ENCODE measurements at regions not wholly inside any gene's neighbourhood (a gene's known extent, or its start where the extent isn't known, plus 50 kb on each side); places are given as distances from the start of the nearest gene placed in this dataset.

DNA sequence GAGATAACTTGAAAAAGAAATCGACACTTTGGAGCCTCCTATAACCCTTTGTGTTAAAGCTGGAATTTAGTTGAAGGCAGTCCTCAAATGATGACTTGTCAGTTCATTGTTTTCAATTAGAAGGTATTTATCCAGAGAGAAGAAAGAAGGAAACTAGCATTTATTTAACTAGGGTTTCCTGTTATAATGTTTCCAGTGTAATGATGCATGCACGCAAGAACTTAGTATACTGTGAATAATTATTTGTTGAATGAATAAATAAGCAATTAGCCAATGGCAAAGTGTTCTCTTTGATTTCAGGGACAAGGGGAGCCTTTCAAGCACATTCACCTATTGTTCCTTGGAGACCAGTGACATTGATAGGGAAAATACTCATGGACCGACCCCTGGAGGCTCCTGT is 307.4 kb downstream of the KLF5 start:
- no peak for DNase-seq

DNA sequence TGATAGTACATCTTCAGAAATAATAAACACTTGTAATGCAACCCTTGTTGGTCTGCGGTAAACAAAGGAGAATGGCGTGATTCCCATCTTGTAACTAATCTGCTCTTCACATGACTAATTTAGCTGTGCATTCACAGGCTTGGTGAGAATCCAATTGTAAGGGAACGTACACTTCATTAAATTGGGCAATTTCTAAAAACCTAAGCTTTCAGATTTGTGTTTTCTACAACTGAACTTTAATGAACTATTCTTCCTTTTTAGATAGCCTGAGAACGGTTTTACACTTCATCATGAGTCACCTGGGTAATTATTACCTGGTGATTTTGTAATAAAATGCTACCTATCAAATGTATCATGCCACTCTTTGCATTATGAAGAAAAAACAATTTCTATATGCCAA is 306.9 kb downstream of the KLF5 start:
- DNase-seq, result no peak

DNA sequence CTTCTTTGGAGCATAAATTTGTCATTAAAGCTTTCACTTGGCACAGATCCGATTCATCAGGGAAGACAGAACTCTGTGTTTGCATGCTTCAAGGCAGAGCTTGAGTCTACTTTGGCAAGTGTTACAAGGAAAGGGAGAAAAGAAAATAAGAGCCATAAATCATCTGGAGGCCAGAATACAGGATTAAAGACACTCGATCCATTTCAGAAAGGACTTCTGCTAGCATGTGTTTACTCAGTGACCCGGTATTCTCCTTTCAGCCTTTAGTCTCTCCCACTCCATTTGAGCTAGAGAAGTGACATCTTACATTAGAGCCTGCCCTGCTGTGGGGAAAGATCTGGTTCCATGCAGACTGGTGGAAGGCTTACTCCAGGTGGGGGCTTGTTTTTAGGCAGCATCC is 306.4 kb downstream of the KLF5 start:
- DNase-seq, result no peak

DNA sequence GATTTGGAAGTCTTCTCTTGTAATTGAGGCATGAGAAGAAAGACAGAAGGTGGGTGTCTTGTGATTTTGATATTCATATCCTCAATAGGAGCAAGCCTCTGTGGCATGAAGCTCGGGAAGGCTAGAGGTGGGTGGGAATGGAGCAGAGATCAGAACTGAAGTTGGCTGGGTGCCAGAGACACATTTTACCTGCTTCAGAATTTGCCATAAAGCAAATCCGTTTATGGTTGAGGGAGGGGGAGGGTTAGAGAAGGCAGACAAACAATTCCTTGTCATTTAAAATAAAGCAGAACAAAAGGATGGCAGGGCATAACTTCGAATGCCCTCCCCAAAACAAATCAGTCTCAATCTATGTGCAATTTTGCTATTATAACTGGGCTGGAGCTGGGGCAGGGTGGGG is 305.9 kb downstream of the KLF5 start:
- DNase-seq, result no peak

DNA sequence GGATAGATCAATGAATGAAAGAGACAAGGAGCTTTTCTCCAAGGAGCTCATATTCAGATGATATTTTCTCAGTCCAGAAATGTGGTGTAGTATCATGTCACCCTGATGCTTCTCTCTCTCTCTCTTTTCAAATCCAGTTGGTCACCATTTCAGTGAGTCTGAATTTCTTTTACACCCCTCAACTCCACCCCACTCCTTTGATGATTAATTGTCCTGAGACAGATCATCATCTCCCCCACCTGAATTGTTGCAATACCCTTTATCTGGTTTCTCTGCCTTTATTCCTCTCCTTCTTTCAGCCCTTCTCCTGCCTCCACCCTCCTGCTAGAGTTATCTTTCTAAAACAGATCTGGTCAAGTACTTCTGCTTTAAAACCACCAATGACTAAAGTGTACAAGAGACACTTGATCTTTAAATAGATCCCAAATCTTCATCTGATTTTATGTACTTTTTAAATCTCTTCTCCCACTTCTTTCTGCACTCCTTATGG is 299.8 kb downstream of the KLF5 start:
- no peak for DNase-seq

DNA sequence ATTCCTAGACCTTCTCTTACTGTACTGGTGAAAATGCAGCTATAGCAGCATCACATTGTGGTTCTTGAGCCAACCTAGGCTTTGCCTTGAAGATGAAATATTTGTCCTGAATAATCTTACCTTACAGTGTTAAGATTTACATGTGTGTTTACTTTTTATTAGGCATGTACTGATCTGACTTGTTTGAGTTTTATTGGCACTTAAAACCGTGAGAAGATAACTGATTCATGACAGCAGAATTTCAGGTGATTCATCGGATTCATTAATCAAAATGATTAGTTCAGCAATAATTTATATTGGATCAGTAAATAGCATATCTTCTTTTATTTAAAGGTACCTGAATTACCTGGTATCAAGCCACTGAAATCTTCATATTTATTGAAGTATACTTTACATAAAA is 296.3 kb downstream of the KLF5 start:
- no peak for DNase-seq

DNA sequence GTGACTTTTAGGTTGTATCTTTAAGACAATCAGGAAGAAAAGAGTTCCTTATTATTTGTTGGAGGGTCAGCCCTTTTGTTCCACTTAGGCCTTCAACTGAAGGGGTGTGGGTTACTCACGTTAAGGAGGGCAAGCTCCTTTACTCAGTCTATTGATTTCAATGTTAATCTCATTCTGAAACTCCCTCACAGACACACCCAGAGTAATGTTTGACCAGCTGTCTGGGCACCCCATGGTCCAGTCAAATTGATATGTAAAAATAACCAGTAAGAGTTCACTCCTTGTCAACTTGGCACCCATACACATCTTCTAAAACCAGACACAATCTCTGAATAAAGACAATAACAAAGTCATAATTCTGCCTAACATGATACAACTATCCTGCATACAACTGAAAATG is 292.9 kb downstream of the KLF5 start:
- DNase-seq, result no peak

DNA sequence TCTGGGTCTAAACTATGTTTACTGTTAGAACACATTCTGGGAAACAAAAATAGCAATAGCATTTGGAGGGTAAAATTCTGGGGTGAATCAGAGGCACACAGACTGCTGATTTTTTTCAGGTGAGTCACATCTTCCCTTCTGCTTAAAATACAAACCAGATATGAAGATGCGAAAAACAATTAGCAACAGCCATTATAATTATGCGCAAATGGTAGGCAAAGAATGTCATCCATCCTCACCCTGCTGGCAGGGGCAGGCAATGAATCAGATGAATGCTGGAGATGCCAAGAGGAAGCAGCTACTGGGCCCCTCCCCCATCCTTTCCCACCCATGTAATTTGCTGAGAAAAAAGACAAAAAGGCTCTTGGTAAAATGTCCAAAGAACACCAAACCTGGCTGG is 282.9 kb downstream of the KLF5 start:
- DNase-seq, result no peak

DNA sequence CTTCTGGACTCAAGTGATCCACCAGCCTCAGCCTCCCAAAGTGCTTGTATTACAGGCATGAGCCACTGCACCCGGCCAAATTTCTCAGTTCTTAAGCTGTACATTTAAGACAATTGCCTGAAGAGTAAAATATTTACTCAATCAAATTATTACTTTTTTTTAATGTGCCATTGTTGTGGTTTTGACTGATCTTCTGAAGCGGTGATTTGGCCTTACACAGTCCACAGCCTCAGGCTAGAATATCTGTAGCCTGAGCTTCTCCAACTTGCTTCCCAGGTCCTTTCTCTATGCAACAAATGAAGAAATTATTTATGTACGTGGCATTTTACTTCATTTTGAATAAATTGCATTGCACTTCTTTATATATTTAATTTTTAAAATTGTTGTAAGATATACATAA is 281.3 kb downstream of the KLF5 start:
- DNase-seq, result no peak

DNA sequence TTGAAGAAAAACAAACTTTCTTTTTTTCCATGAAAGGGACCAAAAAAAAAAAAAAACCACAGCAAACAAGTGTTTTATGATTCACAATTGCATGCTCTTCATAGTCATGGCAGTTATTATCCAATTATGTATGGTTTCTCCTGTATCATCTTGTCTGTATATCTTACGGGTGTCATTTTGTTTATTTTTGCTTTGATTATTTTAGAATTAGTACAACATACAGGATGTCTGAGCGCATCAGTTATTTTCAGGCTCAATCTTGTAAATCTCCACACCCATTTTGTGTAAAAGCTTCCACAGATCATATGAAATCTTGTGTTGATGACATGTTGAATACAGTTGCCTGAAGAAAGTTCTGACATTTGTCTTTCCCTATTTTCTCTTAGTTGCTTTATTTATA is 280.3 kb downstream of the KLF5 start:
- no peak for DNase-seq

DNA sequence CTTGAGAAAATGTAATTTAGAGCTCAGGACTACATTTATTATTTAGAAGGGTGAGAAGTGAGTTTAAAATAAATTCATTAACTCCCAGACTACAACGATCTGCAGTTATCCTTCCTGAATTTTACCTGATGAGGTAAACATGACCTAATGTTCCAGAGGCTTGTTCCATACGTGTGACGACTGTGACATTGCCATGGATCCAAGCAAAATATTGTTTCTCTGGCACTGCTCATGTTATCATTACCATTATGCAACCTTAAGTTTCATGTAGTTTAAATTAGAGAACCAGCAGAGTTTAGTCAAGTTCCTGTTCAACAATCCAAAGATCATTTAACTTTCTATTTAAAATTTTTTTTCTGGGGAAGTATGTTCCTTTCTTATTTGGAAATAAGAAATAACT is 279.6 kb downstream of the KLF5 start:
- DNase-seq, result no peak

DNA sequence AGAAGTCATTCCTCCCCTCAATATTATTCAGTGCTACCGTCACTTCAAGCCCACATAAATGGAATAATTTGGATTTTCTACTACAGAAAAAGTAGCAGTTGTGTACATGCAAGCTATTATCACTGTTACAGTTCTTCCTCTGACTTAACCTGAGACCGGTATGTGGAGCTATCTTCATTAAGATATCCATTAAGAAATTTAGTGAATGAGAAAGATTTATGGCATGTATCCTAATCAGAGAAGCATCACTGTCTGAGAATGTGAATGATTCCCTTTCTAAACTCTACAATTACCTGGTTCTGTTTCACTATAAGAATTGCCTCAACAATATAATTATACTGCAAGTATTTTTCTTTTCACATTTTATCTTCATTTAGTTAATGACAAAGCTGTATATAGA is 278.7 kb downstream of the KLF5 start:
- no peak for DNase-seq

DNA sequence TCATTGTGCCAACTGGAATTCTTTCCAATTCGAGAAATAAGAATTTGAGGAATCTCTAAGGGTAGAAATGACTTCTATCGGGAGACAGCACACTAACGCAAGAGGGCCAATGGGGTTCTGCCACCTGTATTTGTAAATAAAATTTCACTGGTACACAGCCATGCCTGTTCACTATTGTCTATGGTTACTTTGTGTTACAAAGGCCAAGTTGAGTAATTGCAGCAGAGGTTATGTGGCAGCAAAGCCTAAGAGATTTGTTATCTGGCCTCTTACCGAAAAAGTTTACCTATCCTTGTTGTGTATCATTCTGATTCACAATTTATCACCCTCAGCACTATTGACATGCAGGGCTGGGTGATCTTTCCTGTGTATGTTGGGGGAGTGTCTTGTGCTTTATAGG is 278.0 kb downstream of the KLF5 start:
- DNase-seq, result no peak

DNA sequence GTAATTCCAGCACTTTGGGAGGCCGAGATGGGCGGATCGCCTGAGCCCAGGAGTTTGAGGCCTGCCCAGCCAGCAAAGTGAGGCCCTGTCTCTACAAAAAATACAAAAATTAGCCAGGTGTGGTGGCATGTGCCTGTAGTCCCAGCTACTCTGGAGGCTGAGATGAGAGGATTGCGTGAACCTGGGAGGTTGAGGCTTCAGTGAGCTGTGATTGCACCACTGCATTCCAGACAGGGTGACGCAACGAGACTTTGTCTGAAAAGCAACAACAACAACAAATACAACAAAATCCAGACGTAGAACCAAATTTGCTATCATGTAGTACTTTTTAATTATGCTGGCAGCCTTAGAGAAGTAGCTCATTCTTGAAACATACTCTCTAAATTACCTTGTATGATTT is 277.1 kb downstream of the KLF5 start:
- no peak for DNase-seq

DNA sequence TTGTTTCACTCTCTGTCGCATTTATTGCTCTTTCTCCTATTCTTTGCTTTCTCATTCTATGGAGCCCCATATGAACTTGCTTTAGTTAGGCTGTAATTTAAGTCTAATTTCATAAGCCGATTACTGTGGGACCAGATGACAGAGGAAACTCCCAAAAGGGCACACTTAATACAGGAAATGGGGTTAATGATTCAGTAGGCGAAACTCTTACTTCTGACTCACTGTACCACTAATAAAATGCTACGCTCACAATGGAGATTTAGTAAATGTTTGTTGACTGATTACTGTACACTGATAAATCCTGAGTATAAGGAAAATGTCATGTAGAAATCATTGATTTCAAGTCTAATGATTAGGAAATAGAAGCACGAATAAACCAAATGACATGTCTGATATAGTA is 276.4 kb downstream of the KLF5 start:
- DNase-seq, result no peak

DNA sequence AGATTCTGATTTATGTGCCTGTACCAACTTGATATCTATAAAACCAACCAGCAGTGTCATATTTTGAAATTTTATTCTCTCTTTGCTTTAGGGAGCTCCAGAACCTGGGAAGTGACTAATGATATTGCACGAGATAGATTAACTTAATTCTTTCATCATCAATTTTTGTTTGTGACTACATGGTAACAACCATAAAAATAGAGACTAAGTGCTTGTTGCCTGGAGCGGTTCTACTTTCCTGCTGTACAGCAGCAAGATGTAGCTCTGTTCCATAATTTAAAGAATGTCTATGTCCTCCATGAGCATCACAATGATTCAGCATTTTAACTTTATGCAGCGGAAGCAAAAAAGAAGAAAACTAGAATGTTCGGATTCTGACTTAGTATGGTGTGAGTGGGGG is 275.6 kb downstream of the KLF5 start:
- no peak for DNase-seq

DNA sequence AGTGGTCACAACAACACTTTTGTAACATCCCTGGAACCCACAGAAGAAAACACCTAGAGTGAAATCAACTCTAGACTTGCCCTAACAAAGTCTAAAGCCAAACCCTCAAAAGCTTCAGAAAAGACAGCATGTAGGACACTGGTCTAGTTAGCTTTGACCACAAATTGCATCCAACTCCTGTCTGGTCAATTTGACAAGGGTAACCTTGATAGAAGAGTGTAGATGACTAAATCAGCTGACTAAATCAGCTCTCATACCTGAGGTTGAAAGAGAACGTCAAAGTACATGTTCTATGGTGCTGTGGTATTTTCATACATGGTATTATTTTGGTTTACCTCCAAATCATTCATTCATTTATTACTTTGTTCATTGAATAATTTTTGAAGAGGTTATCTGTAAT is 272.8 kb downstream of the KLF5 start:
- DNase-seq, result no peak

DNA sequence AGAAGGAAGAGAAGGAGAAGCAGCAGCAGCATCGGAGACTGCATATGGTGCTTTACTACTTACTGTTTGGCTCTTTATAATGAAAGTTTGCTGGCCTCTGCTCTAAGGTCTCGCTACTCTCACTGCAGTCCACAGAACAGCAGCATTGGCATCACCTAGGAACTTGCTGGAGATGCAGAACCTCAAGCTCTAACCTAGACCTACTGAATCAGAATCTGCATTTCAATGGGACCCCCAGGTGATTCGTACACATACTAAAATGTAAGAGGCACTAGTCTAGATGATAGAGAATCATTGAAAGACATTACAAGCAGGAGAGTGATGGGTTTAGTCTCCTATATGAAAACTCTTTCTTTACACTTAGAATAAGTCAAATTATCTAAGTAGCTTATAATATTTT is 270.6 kb downstream of the KLF5 start:
- no peak for DNase-seq

DNA sequence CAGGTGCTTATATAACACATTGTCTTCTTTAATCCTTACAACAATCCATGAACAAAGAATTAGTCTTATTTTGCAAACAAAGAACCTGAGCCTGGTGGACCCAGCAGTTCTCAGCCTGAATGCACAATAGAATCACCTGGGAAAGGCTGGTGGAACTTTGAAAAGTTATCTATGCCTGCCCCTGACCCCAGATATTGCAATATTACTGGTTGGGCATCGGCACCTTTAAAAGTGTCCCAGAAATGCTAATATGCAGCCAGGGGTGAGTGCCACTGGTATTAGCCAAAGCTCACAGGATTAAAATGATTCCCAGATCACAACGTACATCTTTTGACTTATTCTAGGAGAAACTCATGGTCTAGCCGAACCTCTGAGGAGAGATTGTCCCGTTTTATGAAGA is 268.8 kb downstream of the KLF5 start:
- DNase-seq, result no peak

DNA sequence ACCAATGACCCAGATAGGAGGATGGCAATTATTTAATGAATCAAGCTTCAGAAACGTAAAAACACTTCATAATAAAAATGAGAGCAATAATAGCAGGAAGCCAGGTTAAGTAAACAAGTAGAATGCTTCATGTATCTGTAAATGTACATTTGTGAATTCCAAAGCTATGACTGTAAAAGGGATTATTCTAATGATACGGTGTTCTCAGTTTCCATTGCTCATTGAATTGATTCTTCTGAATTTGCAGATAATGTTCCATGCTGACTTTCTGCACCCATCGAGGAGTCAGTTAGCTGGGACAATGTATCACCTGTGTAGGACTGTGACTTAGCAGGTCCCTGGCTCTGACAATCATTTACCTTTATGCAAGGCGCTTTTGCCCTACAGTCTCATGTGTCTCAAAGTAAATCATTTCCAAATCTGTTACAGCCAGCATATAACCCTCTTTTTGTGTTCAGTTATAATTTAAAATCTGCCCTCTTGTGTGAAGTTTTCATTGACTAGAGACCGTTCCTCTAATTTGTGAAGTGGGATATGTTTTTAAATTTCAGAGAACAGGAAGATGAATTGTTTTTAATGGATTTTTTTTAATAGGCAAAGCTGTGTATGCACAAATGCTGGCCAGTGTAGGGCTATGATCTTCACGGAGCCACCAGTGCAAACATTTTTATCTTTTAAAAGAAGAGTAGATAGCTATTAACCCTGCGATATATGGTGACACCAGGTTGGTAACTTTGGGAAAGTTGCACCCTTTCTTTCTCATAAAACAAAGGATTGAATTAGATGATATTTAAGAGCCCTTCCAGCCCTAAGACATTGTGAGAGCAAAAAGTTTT is 267.1 kb downstream of the KLF5 start:
- DNase-seq, result no peak

DNA sequence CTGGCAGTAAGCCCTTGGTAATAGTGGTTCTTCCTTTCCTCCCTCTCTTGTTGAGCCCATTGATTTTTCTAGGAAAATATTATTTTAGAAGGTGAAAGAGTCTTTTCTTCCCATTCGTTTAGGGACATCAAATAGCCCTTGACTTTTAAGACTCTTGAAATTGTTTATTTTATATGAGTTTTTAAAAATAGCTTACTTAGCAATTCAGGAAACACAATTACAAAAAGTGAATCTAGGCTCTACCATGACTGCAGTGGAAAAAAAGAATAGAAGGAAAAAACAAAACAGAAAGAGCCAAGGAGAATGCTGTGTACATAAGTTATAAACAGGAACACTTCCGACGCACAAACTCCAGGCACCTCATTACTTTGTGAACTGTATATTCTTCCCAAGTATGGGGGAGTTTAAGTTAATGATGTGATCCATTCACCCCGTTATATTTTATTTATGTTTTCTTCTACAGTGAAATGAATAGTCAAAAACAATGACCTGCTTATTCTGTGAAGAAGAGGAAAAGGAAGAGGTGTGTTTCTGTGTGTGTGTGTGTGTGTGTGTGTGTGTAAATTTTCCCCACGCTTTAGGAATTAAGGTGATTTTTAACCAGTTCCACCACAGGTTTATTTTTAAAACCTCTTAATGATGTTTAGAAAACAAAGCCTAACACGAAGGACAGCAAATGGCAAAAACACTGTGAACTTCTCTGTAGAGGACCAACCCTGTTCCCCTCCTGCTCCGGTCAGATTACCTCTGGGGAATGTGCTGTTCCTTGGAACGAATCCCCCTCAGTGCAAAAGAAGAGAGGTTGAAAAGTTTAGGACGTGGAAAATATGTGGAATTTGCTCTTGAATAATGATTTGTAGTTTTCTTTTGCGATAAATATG is 266.3 kb downstream of the KLF5 start:
- DNase-seq, result no peak

DNA sequence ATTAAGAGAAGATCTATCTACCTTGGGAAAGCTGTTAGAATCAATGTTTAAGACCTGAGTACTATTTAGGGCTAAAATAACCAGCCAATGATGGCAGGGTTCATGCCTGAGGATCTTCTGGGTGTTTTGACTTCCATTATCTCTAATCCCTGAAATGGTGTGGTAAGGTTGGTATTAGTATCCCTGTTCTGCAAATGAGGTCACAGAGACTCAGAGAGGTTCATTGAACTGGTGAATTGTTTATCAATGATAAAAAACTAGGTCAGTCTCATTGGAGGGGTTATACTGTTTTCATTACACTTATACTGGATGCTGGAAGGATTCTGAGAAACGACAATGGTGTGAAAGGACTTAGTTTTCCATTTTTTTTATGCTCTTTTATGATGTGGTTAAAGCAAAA is 264.8 kb downstream of the KLF5 start:
- DNase-seq, result no peak

DNA sequence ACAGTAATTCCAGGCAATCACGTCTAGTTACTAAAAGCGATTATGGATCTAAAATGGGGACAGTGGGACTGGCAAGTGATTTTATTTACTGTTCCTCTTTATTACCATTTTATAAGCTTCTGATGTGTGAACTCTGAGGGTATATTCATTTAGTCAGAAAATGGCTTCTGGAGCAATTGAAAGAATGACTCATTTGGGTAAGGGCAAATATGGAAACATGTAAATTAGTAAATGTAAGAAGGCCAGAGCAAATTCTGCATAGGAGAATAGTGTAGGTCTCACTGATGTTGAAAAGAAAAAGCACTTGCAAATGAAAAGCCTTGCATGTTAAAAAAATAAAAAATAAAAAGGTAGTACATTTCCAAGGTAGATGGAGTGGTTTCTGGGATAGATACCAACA is 262.2 kb downstream of the KLF5 start:
- no peak for DNase-seq

DNA sequence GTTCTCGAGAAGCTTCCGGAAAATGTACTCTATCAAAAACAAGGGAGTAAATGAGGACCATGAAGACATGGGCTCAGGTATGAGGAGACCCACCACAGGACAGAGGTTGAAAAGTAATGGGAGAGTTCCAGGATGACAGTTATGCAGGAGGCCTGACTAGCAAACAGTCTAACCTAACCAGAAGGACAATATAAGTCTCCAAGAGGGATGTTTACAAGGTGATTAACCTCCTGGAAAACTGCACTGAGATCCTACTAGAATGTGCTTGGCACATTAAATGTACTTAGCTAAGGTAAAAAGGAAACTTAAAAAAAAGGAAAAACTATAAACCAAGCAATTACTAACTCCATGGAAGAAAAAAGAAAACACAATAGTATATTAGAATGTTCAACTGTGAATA is 258.3 kb downstream of the KLF5 start:
- no peak for DNase-seq
